ENCODE measurements at regions not wholly inside any gene's neighbourhood (a gene's known extent, or its start where the extent isn't known, plus 50 kb on each side); places are given as distances from the start of the nearest gene placed in this dataset.

DNA sequence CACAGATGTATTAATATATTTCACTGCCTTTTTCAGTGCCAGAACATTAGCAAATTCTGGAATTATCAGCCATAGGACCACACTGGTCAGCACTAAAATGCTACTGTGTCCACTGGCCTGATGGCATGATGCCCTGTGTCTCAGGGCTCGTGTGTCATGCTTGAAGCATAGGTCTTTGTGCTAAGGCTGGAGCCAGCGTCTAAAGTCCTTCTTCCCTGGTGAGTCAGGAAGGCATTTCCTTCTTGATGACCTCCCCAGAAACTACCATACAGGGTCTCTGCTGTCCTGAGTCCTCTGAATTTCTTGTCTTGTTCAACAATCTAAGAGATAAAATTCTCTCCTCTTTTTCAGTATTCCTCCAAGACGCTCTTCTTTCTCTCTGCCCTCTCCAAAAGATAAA lies 489.9 kb downstream of the PSAT1 start:
- Histone ChIP-seq H3K4me3 (no peak overlapping the region), H3K36me3 (no peaks in the 10 kb centered on the region), H3K27me3 (replicated peaks) (no peaks in the 10 kb centered on the region), H3K27ac (peak overlapping the region; percentile 36), H3K4me1 (replicated peaks) (peaks cover 25% of the 10 kb centered on the region), H3K9me3 (replicated peaks) (no peaks in the 10 kb centered on the region)
- DNase-seq (ENCODE audit: low read depth in 1 of 2, low spot score in 2 of 2): peak; percentile 39 to 57

GRCh38 chr9:78788101-78788500 lies 491.2 kb downstream of the PSAT1 start:
- Histone ChIP-seq H3K4me3 (no peak overlapping the region), H3K9me3 (replicated peaks) (no peaks in the 10 kb centered on the region), H3K27ac (peak overlapping the region; percentile 42), H3K27me3 (replicated peaks) (no peaks in the 10 kb centered on the region), H3K36me3 (no peaks in the 10 kb centered on the region), H3K4me1 (replicated peaks) (peaks cover 25% of the 10 kb centered on the region)
- DNase-seq (ENCODE audit: low read depth in 1 of 2, low spot score in 2 of 2): peak in 1 of 2 experiments; percentile 43

DNA sequence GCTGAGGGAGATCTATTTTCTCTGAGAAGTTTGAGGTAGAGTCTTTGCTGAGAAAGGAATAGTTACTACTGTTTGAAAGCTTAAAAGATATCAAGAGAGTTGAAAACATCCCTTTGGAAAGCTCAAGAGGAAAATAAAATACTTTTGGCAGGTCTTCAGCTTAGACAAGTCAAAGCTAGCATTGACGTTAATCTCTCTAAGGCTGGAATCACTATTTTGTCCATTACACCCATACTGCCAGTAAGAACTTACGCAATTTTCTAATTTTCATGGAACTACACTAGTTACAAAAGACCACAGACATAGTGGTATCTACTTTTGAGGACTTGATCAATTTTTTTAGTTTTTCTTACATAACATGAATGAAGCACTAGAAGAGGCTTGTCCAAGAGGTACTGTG lies 494.9 kb downstream of the PSAT1 start:
- Histone ChIP-seq H3K27ac (no peak overlapping the region), H3K27me3 (replicated peaks) (no peaks in the 10 kb centered on the region), H3K4me1 (replicated peaks) (peaks cover 19% of the 10 kb centered on the region), H3K9me3 (replicated peaks) (no peaks in the 10 kb centered on the region), H3K4me3 (no peak overlapping the region), H3K36me3 (no peaks in the 10 kb centered on the region)
- DNase-seq (ENCODE audit: low read depth in 1 of 2, low spot score in 2 of 2): no peak

DNA sequence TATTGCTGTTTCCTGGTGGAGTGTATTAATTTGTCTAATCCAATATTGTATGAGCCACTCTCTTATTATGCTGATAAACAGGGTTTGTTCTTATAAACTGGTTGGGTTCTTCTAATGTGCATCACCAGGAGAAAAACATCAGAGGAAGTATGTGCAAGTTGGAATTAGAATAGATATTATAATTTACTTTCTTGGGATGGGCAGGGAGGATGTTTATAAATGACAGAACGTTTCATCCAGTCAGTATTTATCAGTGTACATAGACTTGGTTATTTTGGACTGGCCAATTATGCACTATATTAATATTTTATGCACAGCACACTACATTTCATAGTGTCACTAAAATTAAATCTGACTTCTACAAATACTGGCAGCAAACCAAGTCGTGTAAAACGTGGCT lies 495.8 kb downstream of the PSAT1 start:
- Histone ChIP-seq H3K4me1 (replicated peaks) (peaks cover 9% of the 10 kb centered on the region), H3K4me3 (no peak overlapping the region), H3K36me3 (no peaks in the 10 kb centered on the region), H3K27me3 (replicated peaks) (no peaks in the 10 kb centered on the region), H3K9me3 (replicated peaks) (no peaks in the 10 kb centered on the region), H3K27ac (no peak overlapping the region)
- no peak for DNase-seq (ENCODE audit: low read depth in 1 of 2, low spot score in 2 of 2)

GRCh38 chr9:78805771-78806170 lies 508.8 kb downstream of the PSAT1 start:
- Histone ChIP-seq H3K4me1 (replicated peaks) (no peaks in the 10 kb centered on the region), H3K27ac (no peak overlapping the region), H3K9me3 (replicated peaks) (no peaks in the 10 kb centered on the region), H3K36me3 (no peaks in the 10 kb centered on the region), H3K27me3 (replicated peaks) (no peaks in the 10 kb centered on the region), H3K4me3 (no peak overlapping the region)
- DNase-seq (ENCODE audit: low read depth in 1 of 2, low spot score in 2 of 2): no peak

DNA sequence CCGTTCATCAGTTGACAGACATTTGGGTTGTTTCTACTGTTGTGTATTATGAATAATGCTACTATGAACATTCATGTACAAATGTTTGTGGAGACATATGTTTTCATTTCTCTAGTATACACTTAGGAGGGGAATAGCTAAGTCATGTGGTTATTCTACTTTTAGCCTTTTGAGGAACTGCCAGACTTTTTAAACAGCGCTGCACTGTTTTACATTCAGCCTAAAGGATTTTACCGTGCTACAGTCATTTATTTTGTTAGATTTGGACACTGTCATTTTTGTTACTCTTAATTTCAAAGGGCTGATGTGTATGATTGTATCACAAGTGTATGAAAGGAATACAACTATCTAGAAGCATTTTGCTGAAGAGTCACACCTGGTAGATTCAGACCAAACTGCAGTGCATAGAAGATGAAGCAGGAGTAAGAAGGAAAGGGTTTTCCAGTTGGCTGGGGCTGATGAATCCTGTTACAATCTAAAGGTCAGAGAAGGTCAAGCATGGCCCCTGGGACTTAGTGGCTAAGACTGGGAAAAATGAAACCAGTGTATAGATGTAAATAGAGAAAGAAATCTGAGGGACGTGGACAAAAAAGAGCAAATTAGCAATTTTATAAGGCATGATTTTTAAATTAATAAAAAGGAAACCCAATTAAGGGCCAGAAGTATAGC lies 509.7 kb downstream of the PSAT1 start:
- DNase-seq (ENCODE audit: low read depth in 1 of 2, low spot score in 2 of 2): no peak
- no peak overlapping the region for H3K4me3 ChIP-seq
- no peaks in the 10 kb centered on the region for H3K27me3 ChIP-seq (replicated peaks)
- H3K4me1 ChIP-seq (replicated peaks): 0 out of 2 replicates have a peak, but pooled peaks cover 3% of the 10 kb centered on the region
- H3K27ac ChIP-seq: no peak overlapping the region
- no peaks in the 10 kb centered on the region for H3K36me3 ChIP-seq
- no peaks in the 10 kb centered on the region for H3K9me3 ChIP-seq (replicated peaks)

GRCh38 chr9:78807286-78807685 lies 510.4 kb downstream of the PSAT1 start:
- no peaks in the 10 kb centered on the region for H3K36me3 ChIP-seq
- no peaks in the 10 kb centered on the region for H3K9me3 ChIP-seq (replicated peaks)
- H3K27me3 ChIP-seq (replicated peaks): no peaks in the 10 kb centered on the region
- H3K4me3 ChIP-seq: no peak overlapping the region
- no peak for DNase-seq (ENCODE audit: low read depth in 1 of 2, low spot score in 2 of 2)
- no peak overlapping the region for H3K27ac ChIP-seq
- H3K4me1 ChIP-seq (replicated peaks): 0 out of 2 replicates have a peak, but pooled peaks cover 7% of the 10 kb centered on the region

DNA sequence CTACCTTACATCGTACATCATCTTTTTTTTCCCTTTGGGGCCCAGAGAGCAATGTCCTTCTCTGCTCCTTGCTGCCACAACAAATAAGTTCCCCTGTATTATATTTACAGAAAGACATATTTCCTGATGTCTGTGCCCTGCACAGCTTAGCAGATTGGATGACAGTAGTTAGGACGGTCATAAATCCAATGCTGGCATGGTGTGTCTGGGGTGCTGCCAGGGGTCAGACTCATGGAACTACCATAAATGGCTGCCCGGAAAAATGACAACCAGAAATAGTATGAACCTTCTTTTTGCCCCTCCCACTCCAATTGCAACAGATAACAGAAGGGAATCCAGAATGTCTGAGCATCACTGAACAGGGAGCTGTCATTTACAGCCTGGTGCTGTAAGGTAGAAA lies 511.1 kb downstream of the PSAT1 start:
- no peak overlapping the region for H3K27ac ChIP-seq
- no peak overlapping the region for H3K4me3 ChIP-seq
- no peaks in the 10 kb centered on the region for H3K9me3 ChIP-seq (replicated peaks)
- 0 out of 2 replicates have a peak, but pooled peaks cover 7% of the 10 kb centered on the region for H3K4me1 ChIP-seq (replicated peaks)
- no peaks in the 10 kb centered on the region for H3K36me3 ChIP-seq
- DNase-seq (ENCODE audit: low read depth in 1 of 2, low spot score in 2 of 2): no peak
- H3K27me3 ChIP-seq (replicated peaks): no peaks in the 10 kb centered on the region

- no peaks in the 10 kb centered on the region for H3K9me3 ChIP-seq (replicated peaks)
- H3K27me3 ChIP-seq (replicated peaks): no peaks in the 10 kb centered on the region
- no peak for DNase-seq (ENCODE audit: low read depth in 1 of 2, low spot score in 2 of 2)
- no peak overlapping the region for H3K4me3 ChIP-seq
- no peaks in the 10 kb centered on the region for H3K36me3 ChIP-seq
- 0 out of 2 replicates have a peak overlapping the region, but pooled peaks have one; percentile 20 for H3K27ac ChIP-seq
- 0 out of 2 replicates have a peak, but pooled peaks cover 7% of the 10 kb centered on the region for H3K4me1 ChIP-seq (replicated peaks)
Measured at GRCh38 chr9:78811622-78812276, 514.8 kb downstream of the PSAT1 start.

- Histone ChIP-seq H3K27ac (no peak overlapping the region), H3K4me1 (replicated peaks) (0 out of 2 replicates have a peak, but pooled peaks cover 7% of the 10 kb centered on the region), H3K36me3 (no peaks in the 10 kb centered on the region), H3K4me3 (no peak overlapping the region), H3K27me3 (replicated peaks) (no peaks in the 10 kb centered on the region), H3K9me3 (replicated peaks) (no peaks in the 10 kb centered on the region)
- no peak for DNase-seq (ENCODE audit: low read depth in 1 of 2, low spot score in 2 of 2)
Measured at GRCh38 chr9:78812665-78813064, 515.7 kb downstream of the PSAT1 start.

- no peaks in the 10 kb centered on the region for H3K36me3 ChIP-seq
- no peaks in the 10 kb centered on the region for H3K9me3 ChIP-seq (replicated peaks)
- H3K27ac ChIP-seq: no peak overlapping the region
- H3K27me3 ChIP-seq (replicated peaks): no peaks in the 10 kb centered on the region
- no peak overlapping the region for H3K4me3 ChIP-seq
- 0 out of 2 replicates have a peak, but pooled peaks cover 7% of the 10 kb centered on the region for H3K4me1 ChIP-seq (replicated peaks)
- DNase-seq (ENCODE audit: low read depth in 1 of 2, low spot score in 2 of 2): no peak
Measured at GRCh38 chr9:78813602-78814180, 516.8 kb downstream of the PSAT1 start.

DNA sequence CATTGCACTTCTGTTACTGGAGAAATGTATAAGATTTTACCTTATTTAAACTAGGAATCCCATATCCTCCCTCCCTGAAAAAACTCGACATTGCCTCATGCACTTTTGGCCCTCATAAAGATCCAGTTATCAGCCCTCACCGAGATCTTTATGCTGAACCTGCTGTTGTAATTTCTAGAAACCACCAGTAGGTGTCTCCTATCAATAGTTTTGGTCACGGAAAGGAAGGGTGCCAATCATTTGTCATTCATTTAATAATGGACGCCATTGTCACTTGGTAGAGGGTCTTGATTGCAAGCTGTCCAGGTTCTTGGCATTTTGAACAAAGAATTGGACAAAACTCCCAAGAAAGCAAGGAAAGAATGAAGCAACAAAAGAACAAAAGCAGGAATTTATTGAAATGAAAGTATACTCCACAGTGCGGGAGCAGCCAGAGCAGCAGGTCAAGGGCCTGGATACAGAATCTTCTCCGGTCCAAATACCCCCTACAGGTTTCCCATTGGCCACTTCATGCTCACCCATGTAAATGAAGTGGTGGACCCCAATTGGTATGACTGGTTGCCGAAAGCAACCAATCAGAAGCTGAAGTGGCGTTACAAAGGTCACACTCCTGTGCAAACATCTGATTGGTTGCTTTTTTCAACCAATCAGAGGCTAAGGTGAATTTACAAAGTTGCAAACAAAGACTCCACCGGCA lies 524.3 kb downstream of the PSAT1 start:
- H3K4me3 ChIP-seq: no peak overlapping the region

DNA sequence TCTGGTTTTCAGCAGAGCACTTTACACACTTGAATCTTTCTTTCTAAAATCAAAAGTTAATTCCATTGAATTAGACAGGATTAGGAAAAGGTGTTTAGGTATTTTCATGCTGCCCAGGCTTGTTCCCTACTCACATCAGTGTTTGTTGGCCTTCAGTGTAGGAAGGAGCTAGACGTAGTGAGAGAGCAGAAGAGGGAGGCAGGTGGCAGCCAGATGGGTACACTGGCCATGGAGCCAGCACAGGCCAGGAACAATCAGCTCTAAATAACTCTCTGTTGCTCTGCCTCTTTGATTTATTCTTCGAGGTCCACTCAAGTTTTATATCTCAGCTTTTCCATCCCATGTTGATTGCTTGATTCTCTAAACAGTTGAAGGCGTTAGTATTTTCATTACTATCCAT lies 529.6 kb downstream of the PSAT1 start:
- no peak for DNase-seq (ENCODE audit: low read depth in 1 of 2, low spot score in 2 of 2)
- no peak overlapping the region for H3K4me3 ChIP-seq

More for the DNA sequence above, 524.3 kb downstream of the PSAT1 start:
- peak in 1 of 2 experiments; percentile 29 for DNase-seq (ENCODE audit: low read depth in 1 of 2, low spot score in 2 of 2)
- Histone ChIP-seq H3K27ac (no peak overlapping the region), H3K9me3 (replicated peaks) (no peaks in the 10 kb centered on the region), H3K4me1 (replicated peaks) (0 out of 2 replicates have a peak, but pooled peaks cover 5% of the 10 kb centered on the region), H3K27me3 (replicated peaks) (no peaks in the 10 kb centered on the region), H3K36me3 (no peaks in the 10 kb centered on the region)

DNA sequence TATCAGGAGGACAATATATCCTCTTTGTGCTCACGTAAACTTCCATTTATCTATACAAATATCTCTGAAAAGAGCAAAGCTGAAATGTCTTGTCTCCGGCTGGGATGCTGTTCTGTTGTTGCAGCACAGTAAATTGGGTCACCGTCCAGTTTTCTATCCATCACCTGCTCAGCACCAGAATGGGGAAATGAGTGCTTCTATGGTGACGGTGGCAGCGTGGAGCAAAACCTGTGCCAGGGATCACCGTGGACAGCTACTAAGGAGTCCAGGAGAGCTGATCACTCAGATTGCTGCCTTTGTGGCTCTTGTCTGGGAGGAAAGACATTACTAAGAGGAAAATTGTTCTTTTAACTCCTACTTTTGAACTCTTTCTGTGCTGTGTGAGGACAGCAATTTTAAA lies 531.6 kb downstream of the PSAT1 start:
- H3K4me3 ChIP-seq: no peak overlapping the region
- no peak overlapping the region for H3K27ac ChIP-seq
- no peaks in the 10 kb centered on the region for H3K27me3 ChIP-seq (replicated peaks)
- no peaks in the 10 kb centered on the region for H3K4me1 ChIP-seq (replicated peaks)
- no peaks in the 10 kb centered on the region for H3K36me3 ChIP-seq
- H3K9me3 ChIP-seq (replicated peaks): no peaks in the 10 kb centered on the region
- no peak for DNase-seq (ENCODE audit: low read depth in 1 of 2, low spot score in 2 of 2)

More for the DNA sequence above, 529.6 kb downstream of the PSAT1 start:
- Histone ChIP-seq H3K27ac (no peak overlapping the region), H3K27me3 (replicated peaks) (no peaks in the 10 kb centered on the region), H3K36me3 (no peaks in the 10 kb centered on the region), H3K4me1 (replicated peaks) (no peaks in the 10 kb centered on the region), H3K9me3 (replicated peaks) (no peaks in the 10 kb centered on the region)
